ENCODE measurements at regions not wholly inside any gene's neighbourhood (a gene's known extent, or its start where the extent isn't known, plus 50 kb on each side); places are given as distances from the start of the nearest gene placed in this dataset.

DNA sequence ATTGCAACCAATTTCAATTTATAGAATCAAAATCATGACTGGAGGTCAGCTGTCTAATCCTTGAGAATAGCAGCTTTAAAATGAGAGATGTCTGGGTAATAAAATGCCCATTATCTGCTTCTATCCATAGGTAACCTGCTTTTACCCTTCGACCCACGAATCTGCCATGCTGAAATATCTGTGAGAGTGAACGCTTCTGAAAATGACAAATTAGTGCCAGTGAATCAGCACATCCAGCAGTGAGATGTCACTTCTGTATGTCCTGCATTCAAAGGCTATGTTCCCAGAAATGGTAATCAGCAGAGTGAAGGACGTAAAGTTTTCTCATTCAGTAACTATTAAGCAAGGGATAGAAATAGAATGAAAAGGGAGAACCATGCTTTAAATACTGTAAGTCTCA is 532.4 kb upstream of the ITGA1 start:
- CTCF ChIA-PET: no interaction called here

DNA sequence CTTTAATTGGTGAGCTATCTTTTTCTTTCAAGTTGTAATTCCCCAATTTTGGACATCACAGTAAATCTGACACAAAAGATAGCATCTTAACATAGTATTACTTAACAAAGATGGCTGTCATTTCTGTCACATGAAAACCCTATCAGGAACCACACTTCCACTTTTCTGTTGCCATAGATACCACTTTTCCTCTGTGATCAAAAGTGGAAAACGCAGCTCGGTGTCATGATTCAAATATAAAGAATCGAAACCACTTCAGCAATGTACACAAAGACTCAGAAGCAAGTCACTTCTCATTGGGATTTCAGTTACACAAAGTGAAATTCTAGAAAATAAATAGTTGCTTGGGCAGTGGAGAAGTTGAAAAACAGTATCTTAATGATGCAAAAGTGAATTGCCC is 524.9 kb upstream of the ITGA1 start:
- TF ChIP-seq, protein P1, sequence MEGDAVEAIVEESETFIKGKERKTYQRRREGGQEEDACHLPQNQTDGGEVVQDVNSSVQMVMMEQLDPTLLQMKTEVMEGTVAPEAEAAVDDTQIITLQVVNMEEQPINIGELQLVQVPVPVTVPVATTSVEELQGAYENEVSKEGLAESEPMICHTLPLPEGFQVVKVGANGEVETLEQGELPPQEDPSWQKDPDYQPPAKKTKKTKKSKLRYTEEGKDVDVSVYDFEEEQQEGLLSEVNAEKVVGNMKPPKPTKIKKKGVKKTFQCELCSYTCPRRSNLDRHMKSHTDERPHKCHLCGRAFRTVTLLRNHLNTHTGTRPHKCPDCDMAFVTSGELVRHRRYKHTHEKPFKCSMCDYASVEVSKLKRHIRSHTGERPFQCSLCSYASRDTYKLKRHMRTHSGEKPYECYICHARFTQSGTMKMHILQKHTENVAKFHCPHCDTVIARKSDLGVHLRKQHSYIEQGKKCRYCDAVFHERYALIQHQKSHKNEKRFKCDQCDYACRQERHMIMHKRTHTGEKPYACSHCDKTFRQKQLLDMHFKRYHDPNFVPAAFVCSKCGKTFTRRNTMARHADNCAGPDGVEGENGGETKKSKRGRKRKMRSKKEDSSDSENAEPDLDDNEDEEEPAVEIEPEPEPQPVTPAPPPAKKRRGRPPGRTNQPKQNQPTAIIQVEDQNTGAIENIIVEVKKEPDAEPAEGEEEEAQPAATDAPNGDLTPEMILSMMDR (IDR thresholded peaks at IDR 0.05; ENCODE audit: control extremely low read depth, extremely low read depth, low read depth, missing control alignments): no peak
- no peak for DNase-seq (ENCODE audit: extremely low spot score)
- POLR2A ChIA-PET: no interaction called here
- CTCF ChIA-PET: no interaction called here

More for the DNA sequence above, 532.4 kb upstream of the ITGA1 start:
- TF ChIP-seq, protein P1 (IDR thresholded peaks at IDR 0.05; ENCODE audit: control extremely low read depth, extremely low read depth, low read depth, missing control alignments): no peak
- DNase-seq (ENCODE audit: extremely low spot score): no peak
- POLR2A ChIA-PET: no interaction called here

DNA sequence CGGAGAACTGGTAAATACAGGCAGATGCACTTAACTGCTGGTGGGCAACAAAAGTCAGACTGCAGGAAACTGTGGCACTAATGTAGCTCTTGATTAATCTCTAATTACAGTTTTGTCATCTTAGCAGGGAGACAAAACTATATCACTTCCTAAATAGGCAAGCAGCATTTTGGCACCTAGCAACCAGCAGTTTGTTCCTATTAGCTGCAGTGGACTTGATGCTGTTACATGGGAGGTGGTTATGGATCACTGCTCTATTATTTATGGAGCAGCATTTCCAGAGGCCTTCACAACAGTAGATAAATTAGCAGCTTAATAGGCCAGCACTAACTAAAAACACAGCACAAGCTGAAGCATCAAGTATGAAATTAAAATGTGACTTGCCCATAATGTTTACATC is 518.3 kb upstream of the ITGA1 start:
- POLR2A ChIA-PET: no interaction called here
- DNase-seq (ENCODE audit: extremely low spot score): no peak
- CTCF ChIA-PET: interaction anchor here (1.2 kb wide), 1 partner anchor 17 kb away, joined by 3 read pairs; no protein-coding TSS in a partner anchor
- TF ChIP-seq, protein P1 (IDR thresholded peaks at IDR 0.05; ENCODE audit: control extremely low read depth, extremely low read depth, low read depth, missing control alignments): no peak

DNA sequence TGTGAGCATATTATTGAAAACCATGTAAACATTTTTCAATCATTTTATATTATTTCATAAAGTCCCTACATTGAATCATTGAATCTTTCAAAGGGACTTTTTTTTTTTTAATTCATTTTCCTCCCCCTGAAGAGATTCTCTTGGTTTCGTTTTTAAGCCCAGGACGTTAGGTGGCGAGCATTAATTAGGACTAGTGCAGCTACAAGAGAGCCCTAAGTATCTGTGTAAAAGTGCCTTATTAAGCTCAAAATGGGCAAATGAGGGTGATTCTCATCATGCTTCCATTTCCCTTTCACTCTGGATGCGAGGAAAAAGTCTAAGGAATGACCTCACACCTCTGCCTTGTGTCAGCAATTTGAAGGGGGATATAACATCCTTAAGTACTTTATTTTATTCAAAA is 517.9 kb upstream of the ITGA1 start:
- CTCF ChIA-PET: interaction anchor here (1.2 kb wide), 1 partner anchor 16 kb away, joined by 3 read pairs; no protein-coding TSS in a partner anchor
- DNase-seq (ENCODE audit: extremely low spot score): no peak
- POLR2A ChIA-PET: no interaction called here
- TF ChIP-seq, protein P1 (IDR thresholded peaks at IDR 0.05; ENCODE audit: control extremely low read depth, extremely low read depth, low read depth, missing control alignments): no peak

DNA sequence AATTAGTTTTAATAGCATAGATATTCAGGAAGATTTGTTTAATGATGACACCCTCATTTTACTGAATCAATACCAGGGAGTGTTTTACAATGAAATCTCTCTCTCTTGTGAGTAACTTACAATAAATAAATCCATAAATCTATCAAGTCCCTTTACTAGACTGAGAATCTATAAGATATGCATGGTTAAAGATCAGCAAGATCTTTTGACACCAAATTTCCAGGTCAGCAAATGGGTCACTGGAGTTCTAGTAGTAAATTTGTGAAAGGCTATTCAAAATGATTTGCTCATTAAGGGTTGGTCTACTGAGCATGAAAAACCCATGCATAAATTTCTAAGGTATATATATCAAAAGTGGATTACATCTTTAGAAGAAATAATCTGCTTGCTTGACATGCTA is 512.1 kb upstream of the ITGA1 start:
- DNase-seq (ENCODE audit: extremely low spot score): no peak
- TF ChIP-seq, protein P1 (IDR thresholded peaks at IDR 0.05; ENCODE audit: control extremely low read depth, extremely low read depth, low read depth, missing control alignments): no peak
- ChIA-PET POLR2A (no interaction called here), CTCF (no interaction called here)

DNA sequence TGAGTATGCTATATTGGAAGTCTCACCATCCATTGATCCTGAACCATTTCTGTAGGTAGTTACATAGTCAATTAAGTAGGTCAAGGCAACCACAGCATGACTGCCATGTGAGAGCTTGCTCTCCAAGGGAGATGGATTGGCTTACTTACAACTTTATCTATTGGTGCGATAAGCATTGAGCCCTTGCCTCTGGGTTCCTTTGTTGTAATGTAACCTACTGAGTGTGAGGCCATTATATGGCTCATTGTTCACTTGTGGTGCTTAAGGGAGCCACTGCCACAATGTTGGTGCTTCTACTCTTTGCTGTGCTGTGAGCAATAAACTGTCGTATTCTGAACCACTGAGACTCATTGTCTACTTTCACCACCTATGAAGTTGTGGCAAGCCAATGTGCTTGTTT is 510.6 kb upstream of the ITGA1 start:
- TF ChIP-seq, protein P1 (IDR thresholded peaks at IDR 0.05; ENCODE audit: control extremely low read depth, extremely low read depth, low read depth, missing control alignments): no peak
- no peak for DNase-seq (ENCODE audit: extremely low spot score)
- ChIA-PET POLR2A (no interaction called here), CTCF (interaction anchor here (1.0 kb wide), 1 partner anchor 10 kb away, joined by 4 read pairs; no protein-coding TSS in a partner anchor)

DNA sequence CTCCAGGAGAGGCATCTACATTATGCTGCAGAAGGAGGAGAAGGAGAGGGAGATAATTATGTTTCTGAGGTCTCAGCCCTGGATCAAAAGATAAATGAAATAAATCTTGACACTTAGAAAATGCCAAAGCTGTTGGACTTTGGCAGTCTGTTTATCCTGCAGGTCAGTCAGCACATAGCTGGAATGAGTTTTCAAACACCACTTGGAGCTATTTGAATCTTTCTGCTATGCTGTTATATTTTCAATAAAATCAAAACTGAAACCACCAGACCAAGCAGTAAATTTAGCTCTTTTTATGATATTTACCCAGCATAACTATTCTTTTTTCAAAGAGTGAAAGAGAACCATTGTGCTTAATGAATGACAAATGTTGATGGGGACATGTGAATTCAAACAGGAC is 505.1 kb upstream of the ITGA1 start:
- no peak for DNase-seq (ENCODE audit: extremely low spot score)
- ChIA-PET CTCF (interaction anchor here (1.0 kb wide), 1 partner anchor 9 kb away, joined by 4 read pairs; no protein-coding TSS in a partner anchor), POLR2A (no interaction called here)
- TF ChIP-seq, protein P1 (IDR thresholded peaks at IDR 0.05; ENCODE audit: control extremely low read depth, extremely low read depth, low read depth, missing control alignments): no peak

Measured in GM10248 (cell line).